Spinal cord (tissue), 9 donors: ENCODE measurements at regions not wholly inside any gene's neighbourhood (a gene's known extent, or its start where the extent isn't known, plus 50 kb on each side); places are given as distances from the start of the nearest gene placed in this dataset.

Experiments used
- DNase-seq, 6 donors: peaks; one replicate each; pipeline versions ENCODE4 v3.0.0 to v3.0.0-alpha.2; 2013 to 2015; ENCODE audit warnings: low spot score in 6 of 6, low read depth in 4 of 6
- H3K27ac ChIP-seq: one replicate; pipeline ENCODE4 v1.5.1; 2013; ENCODE audit warnings: low read depth, low read length, control low read depth
- H3K27me3 ChIP-seq: one replicate; pipeline ENCODE4 v1.6.1; 2013; ENCODE audit warnings: low read length; ENCODE audit not compliant: control insufficient read depth, insufficient read depth
- H3K36me3 ChIP-seq: one replicate; pipeline ENCODE4 v1.6.1; 2013; ENCODE audit warnings: low read length; ENCODE audit not compliant: control insufficient read depth, insufficient read depth
- H3K4me1 ChIP-seq: one replicate; pipeline ENCODE4 v1.6.1; 2013; ENCODE audit warnings: low read length; ENCODE audit not compliant: control insufficient read depth, insufficient read depth
- H3K4me3 ChIP-seq: one replicate; pipeline ENCODE4 v1.5.1; 2013; ENCODE audit warnings: low read depth, low read length, control low read depth
- H3K9me3 ChIP-seq: one replicate; pipeline ENCODE4 v1.6.1; 2013; ENCODE audit warnings: low read length; ENCODE audit not compliant: control insufficient read depth, insufficient read depth
- WGBS: methylation state at CpG from one replicate; pipeline ENCODE4 v1.1.5; 2013; ENCODE audit warnings: missing lambda C conversion rate; ENCODE audit not compliant: insufficient coverage; 5-methylcytosine and 5-hydroxymethylcytosine counted together
- donor health status: healthy.

- Histone ChIP-seq H3K9me3 (no peaks in the 10 kb centered on the region), H3K27me3 (no peaks in the 10 kb centered on the region), H3K36me3 (no peaks in the 10 kb centered on the region), H3K4me1 (no peaks in the 10 kb centered on the region), H3K4me3 (no peak overlapping the region), H3K27ac (no peak overlapping the region)
- DNase-seq, result no peak
- no CpG with 5 or more reads among the region's 1 CpG for WGBS
These were observed 69.1 kb upstream of the PAPPA start for GRCh38 chr9:116084497-116084896.

GRCh38 chr9:116087246-116087645, 66.3 kb upstream of the PAPPA start:
- 40% methylated on average over 1 of the region's 1 CpG for WGBS

GRCh38 chr9:116087751-116088194, 65.8 kb upstream of the PAPPA start:
- H3K27ac ChIP-seq, result no peak overlapping the region
- 83% methylated on average over 1 of the region's 3 CpGs for WGBS
- H3K9me3 ChIP-seq, result no peaks in the 10 kb centered on the region
- H3K4me3 ChIP-seq, result no peak overlapping the region
- H3K36me3 ChIP-seq, result no peaks in the 10 kb centered on the region
- DNase-seq, result peak in 2 of 6 donors; percentile 41 to 46
- H3K27me3 ChIP-seq, result no peaks in the 10 kb centered on the region
- H3K4me1 ChIP-seq, result no peaks in the 10 kb centered on the region

More at GRCh38 chr9:116087246-116087645, 66.3 kb upstream of the PAPPA start:
- Histone ChIP-seq H3K9me3 (no peaks in the 10 kb centered on the region), H3K36me3 (no peaks in the 10 kb centered on the region), H3K27ac (no peak overlapping the region), H3K27me3 (no peaks in the 10 kb centered on the region), H3K4me3 (no peak overlapping the region), H3K4me1 (no peaks in the 10 kb centered on the region)
- peak in 2 of 6 donors; percentile 40 to 54 for DNase-seq

- H3K4me1 ChIP-seq, result no peaks in the 10 kb centered on the region
These were observed 65.2 kb upstream of the PAPPA start for GRCh38 chr9:116088396-116088795.

GRCh38 chr9:116090030-116090770, 63.4 kb upstream of the PAPPA start:
- H3K36me3 ChIP-seq, result no peaks in the 10 kb centered on the region
- H3K4me1 ChIP-seq, result no peaks in the 10 kb centered on the region

More at GRCh38 chr9:116088396-116088795, 65.2 kb upstream of the PAPPA start:
- Histone ChIP-seq H3K9me3 (no peaks in the 10 kb centered on the region), H3K27me3 (no peaks in the 10 kb centered on the region), H3K4me3 (no peak overlapping the region), H3K27ac (no peak overlapping the region), H3K36me3 (no peaks in the 10 kb centered on the region)
- no CpG with 5 or more reads among the region's 4 CpGs for WGBS
- no peak for DNase-seq

GRCh38 chr9:116094846-116095245, 58.7 kb upstream of the PAPPA start:
- no peaks in the 10 kb centered on the region for H3K36me3 ChIP-seq
- H3K4me1 ChIP-seq, result no peaks in the 10 kb centered on the region
- no peaks in the 10 kb centered on the region for H3K9me3 ChIP-seq
- no peak overlapping the region for H3K4me3 ChIP-seq
- no peak for DNase-seq
- H3K27ac ChIP-seq, result no peak overlapping the region
- H3K27me3 ChIP-seq, result no peaks in the 10 kb centered on the region

More at GRCh38 chr9:116090030-116090770, 63.4 kb upstream of the PAPPA start:
- DNase-seq, result no peak
- Histone ChIP-seq H3K27me3 (no peaks in the 10 kb centered on the region), H3K4me3 (no peak overlapping the region), H3K27ac (no peak overlapping the region), H3K9me3 (no peaks in the 10 kb centered on the region)
- WGBS, result no CpG with 5 or more reads among the region's 1 CpG

GRCh38 chr9:116095403-116095802, 58.2 kb upstream of the PAPPA start:
- DNase-seq, result no peak

GRCh38 chr9:116096046-116096445, 57.5 kb upstream of the PAPPA start:
- no peaks in the 10 kb centered on the region for H3K36me3 ChIP-seq
- H3K27me3 ChIP-seq, result no peaks in the 10 kb centered on the region
- H3K4me1 ChIP-seq, result no peaks in the 10 kb centered on the region
- WGBS, result 79% methylated on average over 3 of the region's 4 CpGs
- H3K4me3 ChIP-seq, result no peak overlapping the region
- no peak for DNase-seq
- no peaks in the 10 kb centered on the region for H3K9me3 ChIP-seq
- H3K27ac ChIP-seq, result no peak overlapping the region

More at GRCh38 chr9:116095403-116095802, 58.2 kb upstream of the PAPPA start:
- Histone ChIP-seq H3K9me3 (no peaks in the 10 kb centered on the region), H3K4me3 (no peak overlapping the region), H3K27me3 (no peaks in the 10 kb centered on the region), H3K27ac (no peak overlapping the region), H3K36me3 (no peaks in the 10 kb centered on the region), H3K4me1 (no peaks in the 10 kb centered on the region)
- no CpG with 5 or more reads among the region's 2 CpGs for WGBS

- H3K4me1 ChIP-seq, result no peaks in the 10 kb centered on the region
- WGBS, result 19% methylated on average over 3 of the region's 3 CpGs
- H3K36me3 ChIP-seq, result no peaks in the 10 kb centered on the region
- no peak overlapping the region for H3K4me3 ChIP-seq
- no peaks in the 10 kb centered on the region for H3K9me3 ChIP-seq
- peak in 1 of 6 donors; percentile 79 for DNase-seq
- H3K27ac ChIP-seq, result no peak overlapping the region
- no peaks in the 10 kb centered on the region for H3K27me3 ChIP-seq
These were observed 56.7 kb upstream of the PAPPA start for GRCh38 chr9:116096853-116097252.

- H3K4me1 ChIP-seq, result no peaks in the 10 kb centered on the region
- H3K36me3 ChIP-seq, result no peaks in the 10 kb centered on the region
- H3K4me3 ChIP-seq, result no peak overlapping the region
- H3K27me3 ChIP-seq, result no peaks in the 10 kb centered on the region
- DNase-seq, result no peak
- WGBS, result 100% methylated on average over 1 of the region's 5 CpGs
- no peak overlapping the region for H3K27ac ChIP-seq
- no peaks in the 10 kb centered on the region for H3K9me3 ChIP-seq
These were observed 55.1 kb upstream of the PAPPA start for GRCh38 chr9:116098476-116098875.
